Fibroblast of pulmonary artery (primary cell): ENCODE measurements at regions not wholly inside any gene's neighbourhood (a gene's known extent, or its start where the extent isn't known, plus 50 kb on each side); places are given as distances from the start of the nearest gene placed in this dataset.

Source experiments
- DNase-seq: peaks from one replicate; pipeline ENCODE4 v3.0.0-alpha.2; 2010; ENCODE audit warnings: low read depth
- H3K4me3 ChIP-seq: replicated peaks from 2 replicates; pipeline ENCODE4 v1.5.1; 2011; ENCODE audit warnings: low read depth, mild to moderate bottlenecking, control low read depth, low read length, moderate library complexity
- CTCF ChIP-seq: IDR thresholded peaks from 2 replicates; pipeline ENCODE4 v1.5.1; 2011; ENCODE audit warnings: mild to moderate bottlenecking, control low read depth, low read length, inconsistent platforms; ENCODE audit errors: missing control alignments

GRCh38 chr18:56021809-56022195 is 433.8 kb upstream of the TCF4 start:
- H3K4me3 ChIP-seq: no peak overlapping the region
- DNase-seq: no peak
- no peak for TF ChIP-seq CTCF

GRCh38 chr18:56021136-56021808 is 433.3 kb upstream of the TCF4 start:
- no peak overlapping the region for H3K4me3 ChIP-seq
- TF ChIP-seq CTCF: no peak
- DNase-seq: no peak

- no peak for TF ChIP-seq CTCF
- no peak overlapping the region for H3K4me3 ChIP-seq
- DNase-seq: no peak
Measured at GRCh38 chr18:56019908-56020307, 431.9 kb upstream of the TCF4 start.

DNA sequence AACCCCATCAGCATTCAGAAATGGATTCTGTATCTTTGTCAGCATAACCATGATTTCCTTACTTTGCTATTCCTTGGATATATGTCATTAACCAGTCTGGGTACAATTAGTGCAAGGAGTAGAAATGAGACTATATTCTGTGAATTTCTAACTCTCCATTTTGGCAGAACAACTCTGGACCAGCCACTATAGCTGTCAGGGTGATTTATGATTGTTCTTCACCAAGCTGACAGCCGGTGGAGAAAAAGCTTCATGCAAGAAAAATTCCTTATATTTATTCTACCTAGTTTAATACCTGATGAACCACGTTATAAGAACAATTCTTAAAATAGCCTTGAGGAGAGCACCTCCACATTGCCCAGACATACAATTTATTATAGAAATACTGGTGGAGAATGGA is 431.2 kb upstream of the TCF4 start:
- TF ChIP-seq CTCF: no peak
- H3K4me3 ChIP-seq: no peak overlapping the region
- no peak for DNase-seq

DNA sequence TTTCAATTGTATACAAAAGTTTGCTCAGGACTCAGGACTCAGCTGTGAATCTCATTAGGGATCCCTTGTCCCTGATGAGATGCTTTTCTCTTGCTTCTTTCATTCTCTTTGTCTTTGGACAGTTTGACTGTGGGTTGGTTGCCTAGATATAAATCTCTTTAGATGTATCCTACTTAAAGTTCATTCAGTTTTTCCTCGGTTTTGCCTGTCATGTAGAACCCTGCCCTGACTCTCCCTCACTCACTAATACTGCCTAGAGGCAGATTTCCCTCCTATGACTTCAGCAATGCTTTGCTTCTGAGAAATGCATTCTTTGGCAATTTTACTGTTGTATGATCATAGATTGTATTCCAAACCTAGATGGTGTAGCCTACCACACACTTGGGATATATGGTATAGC is 421.4 kb upstream of the TCF4 start:
- TF ChIP-seq CTCF: no peak
- DNase-seq: no peak
- H3K4me3 ChIP-seq: no peak overlapping the region

- H3K4me3 ChIP-seq: no peak overlapping the region
- DNase-seq: no peak
- no peak for TF ChIP-seq CTCF
Measured at GRCh38 chr18:56003720-56004088, 415.7 kb upstream of the TCF4 start.

DNA sequence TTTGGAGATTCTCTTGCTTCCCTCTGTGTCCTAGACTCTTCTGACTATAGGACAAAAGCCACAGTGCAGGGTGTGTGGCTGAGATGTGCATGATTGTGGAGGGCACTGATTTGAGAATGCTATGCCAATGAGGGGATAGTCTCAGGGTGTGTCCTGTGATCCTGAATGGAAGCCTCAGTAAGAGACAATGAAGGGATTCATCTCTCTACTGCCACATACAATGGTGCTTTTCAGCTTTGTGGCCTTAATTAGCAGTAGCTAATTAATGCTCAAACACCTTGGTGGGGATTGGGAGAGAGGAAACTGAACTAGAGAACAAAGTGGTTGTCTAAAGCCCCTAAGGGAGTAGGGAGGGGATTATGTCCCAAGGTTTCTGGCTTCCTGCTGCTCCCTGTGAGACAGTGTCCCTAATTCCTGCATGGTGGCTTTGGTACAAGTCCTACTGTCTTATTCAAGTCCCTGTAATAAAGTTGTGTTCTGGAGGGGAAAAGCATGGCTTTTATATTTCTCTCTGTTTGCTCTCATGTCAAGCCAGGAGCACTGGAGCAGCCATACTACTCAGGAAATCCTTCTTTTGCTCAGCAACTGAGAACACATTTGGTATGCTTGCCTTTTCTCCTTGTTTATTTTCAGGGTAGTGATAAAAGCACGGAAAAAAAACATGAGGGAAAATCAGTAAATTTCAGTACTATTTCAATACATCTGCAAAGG is 415.2 kb upstream of the TCF4 start:
- no peak for TF ChIP-seq CTCF
- no peak for DNase-seq
- no peak overlapping the region for H3K4me3 ChIP-seq
